ENCODE measurements at regions not wholly inside any gene's neighbourhood (a gene's known extent, or its start where the extent isn't known, plus 50 kb on each side); places are given as distances from the start of the nearest gene placed in this dataset.

DNA sequence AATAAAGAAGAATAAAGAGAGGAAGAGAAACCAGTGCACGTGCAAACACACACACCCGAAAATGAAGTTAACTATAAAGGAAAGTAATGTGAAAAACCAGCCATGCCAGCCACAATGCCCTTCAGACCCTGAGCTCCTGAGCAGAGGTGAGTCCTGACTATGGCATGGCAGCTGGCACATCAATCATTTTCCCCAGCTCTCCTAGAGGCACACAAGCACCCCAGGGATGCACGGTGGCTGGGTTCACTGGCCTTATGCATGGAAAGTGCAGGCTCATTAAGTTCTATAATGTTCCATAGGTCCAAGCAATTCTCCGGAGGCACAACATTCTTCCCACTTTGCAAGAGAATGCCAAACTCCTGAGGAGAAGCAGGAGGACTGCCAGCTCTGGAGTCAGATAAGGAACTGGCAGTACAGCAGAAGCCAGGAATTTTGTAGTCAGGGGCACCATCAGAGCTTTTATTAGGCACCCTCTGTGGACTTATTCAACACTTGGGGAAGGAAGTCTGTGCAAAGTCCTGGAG lies 175.0 kb upstream of the PRDM1 start:
- H3K27ac ChIP-seq (ENCODE audit: low read depth in 2 of 2, low read length in 1 of 2), result no peak overlapping the region

DNA sequence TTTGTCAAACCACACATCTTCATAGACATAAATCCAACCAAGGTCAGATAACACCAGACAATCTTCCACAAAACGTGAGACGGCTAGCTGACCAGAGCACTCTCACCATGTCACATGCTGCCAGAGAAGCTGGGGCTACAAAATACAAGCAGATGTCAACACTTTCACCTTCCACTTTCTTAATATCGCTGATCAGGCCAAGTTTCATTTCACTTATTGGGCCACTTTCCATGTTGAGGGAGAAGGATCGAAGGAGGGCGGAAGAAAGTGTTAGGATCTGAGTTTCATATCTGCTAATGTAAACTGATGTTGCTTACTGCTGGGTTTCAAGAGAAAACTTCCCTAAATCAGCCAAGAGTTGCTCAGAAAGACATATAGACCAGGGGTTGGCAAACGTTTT lies 177.0 kb upstream of the PRDM1 start:
- H3K27ac ChIP-seq (ENCODE audit: low read depth in 2 of 2, low read length in 1 of 2), result no peak overlapping the region
- H4K20me1 ChIP-seq (ENCODE audit: insufficient read depth), result no peaks in the 10 kb centered on the region
- H3K36me3 ChIP-seq (replicated peaks in 1 of 2; ENCODE audit: control insufficient read depth in 1 of 2, insufficient read depth in 2 of 2, low read length in 1 of 2), result no peaks in the 10 kb centered on the region
- WGBS (ENCODE audit: low lambda C conversion rate), result 73% methylated on average over 6 of the region's 6 CpGs
- no peak overlapping the region for H2AFZ ChIP-seq (ENCODE audit: low read depth)
- CTCF ChIA-PET, result no interaction called here
- no peaks in the 10 kb centered on the region for H3K79me2 ChIP-seq (ENCODE audit: insufficient read depth)
- no peaks in the 10 kb centered on the region for H3F3A ChIP-seq (replicated peaks; ENCODE audit: insufficient read depth)
- H3K9me2 ChIP-seq, result no peaks in the 10 kb centered on the region
- no peak overlapping the region for H3K9ac ChIP-seq
- H3K4me3 ChIP-seq (ENCODE audit: low read depth in 2 of 2, low read length in 1 of 2), result no peak overlapping the region
- H3K9me3 ChIP-seq, result no peaks in the 10 kb centered on the region
- no peak for TF ChIP-seq EP300 (IDR thresholded peaks at IDR 0.05; ENCODE audit: borderline replicate concordance in 1 of 2, low read depth in 1 of 2, low read length in 1 of 2)
- TF ChIP-seq, protein P1, sequence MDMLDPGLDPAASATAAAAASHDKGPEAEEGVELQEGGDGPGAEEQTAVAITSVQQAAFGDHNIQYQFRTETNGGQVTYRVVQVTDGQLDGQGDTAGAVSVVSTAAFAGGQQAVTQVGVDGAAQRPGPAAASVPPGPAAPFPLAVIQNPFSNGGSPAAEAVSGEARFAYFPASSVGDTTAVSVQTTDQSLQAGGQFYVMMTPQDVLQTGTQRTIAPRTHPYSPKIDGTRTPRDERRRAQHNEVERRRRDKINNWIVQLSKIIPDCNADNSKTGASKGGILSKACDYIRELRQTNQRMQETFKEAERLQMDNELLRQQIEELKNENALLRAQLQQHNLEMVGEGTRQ (IDR thresholded peaks at IDR 0.05; ENCODE audit: borderline replicate concordance, low read depth, low read length), result no peak
- TF ChIP-seq RFX5 (IDR thresholded peaks at IDR 0.05; ENCODE audit: low read length), result no peak
- TF ChIP-seq NFIC (IDR thresholded peaks at IDR 0.05; ENCODE audit: borderline replicate concordance), result no peak
- TF ChIP-seq RXRA (IDR thresholded peaks at IDR 0.05; ENCODE audit: borderline replicate concordance, low read depth), result no peak
- no peak for TF ChIP-seq SIN3A (IDR thresholded peaks at IDR 0.05; ENCODE audit: borderline replicate concordance, low read depth, low read length)
- TF ChIP-seq, protein P2, sequence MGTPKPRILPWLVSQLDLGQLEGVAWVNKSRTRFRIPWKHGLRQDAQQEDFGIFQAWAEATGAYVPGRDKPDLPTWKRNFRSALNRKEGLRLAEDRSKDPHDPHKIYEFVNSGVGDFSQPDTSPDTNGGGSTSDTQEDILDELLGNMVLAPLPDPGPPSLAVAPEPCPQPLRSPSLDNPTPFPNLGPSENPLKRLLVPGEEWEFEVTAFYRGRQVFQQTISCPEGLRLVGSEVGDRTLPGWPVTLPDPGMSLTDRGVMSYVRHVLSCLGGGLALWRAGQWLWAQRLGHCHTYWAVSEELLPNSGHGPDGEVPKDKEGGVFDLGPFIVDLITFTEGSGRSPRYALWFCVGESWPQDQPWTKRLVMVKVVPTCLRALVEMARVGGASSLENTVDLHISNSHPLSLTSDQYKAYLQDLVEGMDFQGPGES (IDR thresholded peaks at IDR 0.05; ENCODE audit: low read depth, low read length), result no peak
- TF ChIP-seq EZH2phosphoT487 (IDR thresholded peaks at IDR 0.05; ENCODE audit: borderline replicate concordance, low read depth), result no peak
- no peak for TF ChIP-seq GATA2 (CRISPR knock-in tag; IDR thresholded peaks at IDR 0.05)
- TF ChIP-seq, protein P3, sequence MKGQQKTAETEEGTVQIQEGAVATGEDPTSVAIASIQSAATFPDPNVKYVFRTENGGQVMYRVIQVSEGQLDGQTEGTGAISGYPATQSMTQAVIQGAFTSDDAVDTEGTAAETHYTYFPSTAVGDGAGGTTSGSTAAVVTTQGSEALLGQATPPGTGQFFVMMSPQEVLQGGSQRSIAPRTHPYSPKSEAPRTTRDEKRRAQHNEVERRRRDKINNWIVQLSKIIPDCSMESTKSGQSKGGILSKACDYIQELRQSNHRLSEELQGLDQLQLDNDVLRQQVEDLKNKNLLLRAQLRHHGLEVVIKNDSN (IDR thresholded peaks at IDR 0.05; ENCODE audit: borderline replicate concordance, low read depth), result no peak
- no peak for DNase-seq
- no peaks in the 10 kb centered on the region for H3K27me3 ChIP-seq (ENCODE audit: insufficient read depth)
- POLR2A ChIA-PET, result no interaction called here
- H3K4me1 ChIP-seq (ENCODE audit: control insufficient read depth in 1 of 2, insufficient read depth in 2 of 2, low read depth in 1 of 2, low read length in 1 of 2), result no peaks in the 10 kb centered on the region
- no peak overlapping the region for H3K4me2 ChIP-seq

More for the DNA sequence above, 175.0 kb upstream of the PRDM1 start:
- Histone ChIP-seq H3F3A (replicated peaks; ENCODE audit: insufficient read depth) (no peaks in the 10 kb centered on the region), H3K9ac (no peak overlapping the region), H3K4me1 (ENCODE audit: control insufficient read depth in 1 of 2, insufficient read depth in 2 of 2, low read depth in 1 of 2, low read length in 1 of 2) (no peaks in the 10 kb centered on the region), H3K36me3 (replicated peaks in 1 of 2; ENCODE audit: control insufficient read depth in 1 of 2, insufficient read depth in 2 of 2, low read length in 1 of 2) (no peaks in the 10 kb centered on the region), H3K4me3 (ENCODE audit: low read depth in 2 of 2, low read length in 1 of 2) (no peak overlapping the region), H3K9me3 (no peaks in the 10 kb centered on the region), H2AFZ (ENCODE audit: low read depth) (no peak overlapping the region), H3K79me2 (ENCODE audit: insufficient read depth) (no peaks in the 10 kb centered on the region), H3K9me2 (no peaks in the 10 kb centered on the region), H3K4me2 (no peak overlapping the region), H4K20me1 (ENCODE audit: insufficient read depth) (no peaks in the 10 kb centered on the region), H3K27me3 (ENCODE audit: insufficient read depth) (no peaks in the 10 kb centered on the region)
- TF ChIP-seq EP300 (IDR thresholded peaks at IDR 0.05; ENCODE audit: borderline replicate concordance in 1 of 2, low read depth in 1 of 2, low read length in 1 of 2) (no peak), GATA2 (CRISPR knock-in tag; IDR thresholded peaks at IDR 0.05) (no peak)
- WGBS (ENCODE audit: low lambda C conversion rate), result 31% methylated on average over 4 of the region's 4 CpGs
- POLR2A ChIA-PET, result no interaction called here
- CTCF ChIA-PET, result interaction anchor here (0.5 kb wide), 1 partner anchor 19 kb away, joined by 3 read pairs; no protein-coding TSS in a partner anchor
- no peak for DNase-seq
